HG03342 (cell line): ENCODE measurements at regions not wholly inside any gene's neighbourhood (a gene's known extent, or its start where the extent isn't known, plus 50 kb on each side); places are given as distances from the start of the nearest gene placed in this dataset.

ENCODE experiments used
- ATAC-seq: cut with Tn5 transposase; IDR thresholded peaks from one replicate; pipeline ENCODE4 v1.9.1; 2021; ENCODE audit warnings: mild to moderate bottlenecking, moderate library complexity; ENCODE audit not compliant: unreplicated experiment

GRCh38 chr3:22453906-22454535, 703.0 kb upstream of the ZNF385D start:
- no peak for ATAC-seq

- ATAC-seq, result no peak
These were observed 719.0 kb upstream of the ZNF385D start for GRCh38 chr3:22469995-22470394.

GRCh38 chr3:22471557-22471956, 720.5 kb upstream of the ZNF385D start:
- no peak for ATAC-seq

- ATAC-seq, result no peak
These were observed 723.9 kb upstream of the ZNF385D start for GRCh38 chr3:22474706-22475445.

- no peak for ATAC-seq
These were observed 724.7 kb upstream of the ZNF385D start for GRCh38 chr3:22475665-22476240.

- no peak for ATAC-seq
These were observed 726.0 kb upstream of the ZNF385D start for GRCh38 chr3:22476976-22477375.

- ATAC-seq, result no peak
These were observed 717.2 kb upstream of the UBE2E2 start for GRCh38 chr3:22485954-22486353.

GRCh38 chr3:22490747-22491146, 712.4 kb upstream of the UBE2E2 start:
- ATAC-seq, result no peak

- ATAC-seq, result no peak
These were observed 711.8 kb upstream of the UBE2E2 start for GRCh38 chr3:22491344-22491743.

GRCh38 chr3:22492342-22492741, 710.8 kb upstream of the UBE2E2 start:
- no peak for ATAC-seq

- no peak for ATAC-seq
These were observed 707.9 kb upstream of the UBE2E2 start for GRCh38 chr3:22495241-22495640.

GRCh38 chr3:22495791-22496190, 707.3 kb upstream of the UBE2E2 start:
- no peak for ATAC-seq

- ATAC-seq, result no peak
These were observed 706.5 kb upstream of the UBE2E2 start for GRCh38 chr3:22496641-22497040.

- no peak for ATAC-seq
These were observed 696.3 kb upstream of the UBE2E2 start for GRCh38 chr3:22506871-22507270.

- no peak for ATAC-seq
These were observed 695.4 kb upstream of the UBE2E2 start for GRCh38 chr3:22507709-22508108.

GRCh38 chr3:22523925-22524324, 679.2 kb upstream of the UBE2E2 start:
- no peak for ATAC-seq

- ATAC-seq, result no peak
These were observed 676.8 kb upstream of the UBE2E2 start for GRCh38 chr3:22526266-22526837.

GRCh38 chr3:22536541-22536940, 666.6 kb upstream of the UBE2E2 start:
- no peak for ATAC-seq

GRCh38 chr3:22537560-22537959, 665.6 kb upstream of the UBE2E2 start:
- no peak for ATAC-seq

GRCh38 chr3:22542311-22542710, 660.8 kb upstream of the UBE2E2 start:
- ATAC-seq, result no peak

GRCh38 chr3:22555753-22556435, 647.2 kb upstream of the UBE2E2 start:
- no peak for ATAC-seq
